K562 (cell line): ENCODE measurements at regions not wholly inside any gene's neighbourhood (a gene's known extent, or its start where the extent isn't known, plus 50 kb on each side); places are given as distances from the start of the nearest gene placed in this dataset.
A peak's percentile ranks its signal among the peaks of the same experiment; 100 is the strongest.

Experiments used
- CCNT2 ChIP-seq: IDR thresholded peaks from 2 replicates; pipeline ENCODE4 v1.6.1; 2011; ENCODE audit warnings: borderline replicate concordance, low read depth, mild to moderate bottlenecking, moderate library complexity, mixed read lengths, low read length; ENCODE audit not compliant: insufficient read length; ENCODE audit errors: extremely low read depth
- CGGBP1 ChIP-seq: fragments of 250-450 bp; sonication (Bioruptor Pico); IDR thresholded peaks from 2 replicates; pipeline ENCODE4 v1.9.0; 2021; ENCODE audit warnings: mild to moderate bottlenecking
- ESRRA ChIP-seq: fragments of 450-650 bp; IDR thresholded peaks from 2 replicates; pipeline ENCODE4 v1.6.1; 2014; ENCODE audit warnings: low read depth, mild to moderate bottlenecking, moderate library complexity, borderline replicate concordance
- FOXA3 ChIP-seq, 2 experiments: fragments of 450-650 bp in 1 of 2; sonication (generic) in 1 of 2; formaldehyde crosslinking; IDR thresholded peaks in 1 of 2; conservative IDR thresholded peaks in 1 of 2; 2 replicates each; pipeline versions ENCODE4 v1.4.0 to v1.8.0; 2020 to 2022; ENCODE audit warnings: mild to moderate bottlenecking in 2 of 2, missing genetic modification reagents in 1 of 2
- MAFF ChIP-seq: IDR thresholded peaks from 2 replicates; pipeline ENCODE4 v1.6.1; 2012; ENCODE audit warnings: low read length, improper control_type of control experiment
- NRF1 ChIP-seq, 2 experiments: fragments of 450-650 bp; IDR thresholded peaks in 1 of 2; conservative IDR thresholded peaks in 1 of 2; 2 replicates each; pipeline ENCODE4 v1.6.1; 2014; ENCODE audit warnings: mild to moderate bottlenecking in 2 of 2
- PML ChIP-seq: IDR thresholded peaks from 2 replicates; pipeline ENCODE4 v1.6.1; 2012; ENCODE audit warnings: low read length, inconsistent platforms
- SUPT5H ChIP-seq: fragments of 450-650 bp; IDR thresholded peaks from 2 replicates; pipeline ENCODE4 v1.6.1; 2016
- TRIM25 ChIP-seq: fragments of 450-650 bp; IDR thresholded peaks from 2 replicates; pipeline ENCODE4 v1.7.0; 2016; ENCODE audit warnings: borderline replicate concordance
- TSC22D4 ChIP-seq: fragments of 450-650 bp; IDR thresholded peaks from 2 replicates; pipeline ENCODE4 v1.6.1; 2016; ENCODE audit warnings: missing genetic modification characterization, missing biosample characterization, control low read depth
- TF ChIP-seq, protein P1 (sequence below), 2 experiments: fragments of 450-650 bp in 1 of 2; sonication (generic) in 1 of 2; formaldehyde crosslinking in 1 of 2; IDR thresholded peaks; 2 replicates each; pipeline versions ENCODE4 v1.7.1 to v1.9.0; 2016 to 2022; ENCODE audit warnings: inconsistent platforms in 1 of 2, mild to moderate bottlenecking in 1 of 2, missing genetic modification reagents in 1 of 2
- TF ChIP-seq, protein P2 (sequence below): fragments of 450-650 bp; conservative IDR thresholded peaks from 2 replicates; pipeline ENCODE4 v1.6.1; 2016; ENCODE audit warnings: missing genetic modification characterization, low read depth, mild to moderate bottlenecking, control low read depth, missing compliant biosample characterization

DNA sequence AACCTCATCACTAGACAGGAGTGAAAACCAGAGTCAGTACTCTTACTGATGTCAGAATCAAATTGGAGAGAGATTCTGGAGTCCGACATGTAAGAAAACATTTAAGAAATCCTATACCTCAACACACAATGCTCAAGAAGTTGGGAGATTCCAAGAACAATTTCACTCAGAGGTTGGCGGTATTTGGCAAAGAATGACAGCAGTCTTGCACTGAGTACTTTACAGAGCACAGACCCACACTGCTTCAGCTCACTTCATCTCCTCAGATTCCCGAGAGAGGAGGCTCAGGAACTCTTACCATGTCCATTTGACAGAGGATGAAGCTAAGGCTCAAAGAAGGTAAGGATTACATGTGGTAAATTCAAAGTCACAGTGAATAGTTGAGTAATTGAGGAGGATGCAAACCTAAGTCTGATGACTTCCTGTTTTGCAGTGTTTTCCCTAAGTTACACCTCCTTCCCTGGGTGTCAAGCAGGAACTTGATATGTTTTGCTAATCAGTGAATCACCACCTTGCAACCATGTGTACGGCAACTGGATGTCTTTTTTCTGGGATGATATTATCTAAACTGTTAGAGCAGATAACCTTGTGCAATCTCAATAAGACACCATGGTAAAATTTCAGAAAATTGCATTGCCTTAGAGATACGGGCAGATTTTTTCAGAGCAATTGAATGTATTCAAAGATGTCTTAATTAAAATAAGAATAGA is 61.3 kb upstream of the MME start (continued):
- TF ChIP-seq, protein P1, sequence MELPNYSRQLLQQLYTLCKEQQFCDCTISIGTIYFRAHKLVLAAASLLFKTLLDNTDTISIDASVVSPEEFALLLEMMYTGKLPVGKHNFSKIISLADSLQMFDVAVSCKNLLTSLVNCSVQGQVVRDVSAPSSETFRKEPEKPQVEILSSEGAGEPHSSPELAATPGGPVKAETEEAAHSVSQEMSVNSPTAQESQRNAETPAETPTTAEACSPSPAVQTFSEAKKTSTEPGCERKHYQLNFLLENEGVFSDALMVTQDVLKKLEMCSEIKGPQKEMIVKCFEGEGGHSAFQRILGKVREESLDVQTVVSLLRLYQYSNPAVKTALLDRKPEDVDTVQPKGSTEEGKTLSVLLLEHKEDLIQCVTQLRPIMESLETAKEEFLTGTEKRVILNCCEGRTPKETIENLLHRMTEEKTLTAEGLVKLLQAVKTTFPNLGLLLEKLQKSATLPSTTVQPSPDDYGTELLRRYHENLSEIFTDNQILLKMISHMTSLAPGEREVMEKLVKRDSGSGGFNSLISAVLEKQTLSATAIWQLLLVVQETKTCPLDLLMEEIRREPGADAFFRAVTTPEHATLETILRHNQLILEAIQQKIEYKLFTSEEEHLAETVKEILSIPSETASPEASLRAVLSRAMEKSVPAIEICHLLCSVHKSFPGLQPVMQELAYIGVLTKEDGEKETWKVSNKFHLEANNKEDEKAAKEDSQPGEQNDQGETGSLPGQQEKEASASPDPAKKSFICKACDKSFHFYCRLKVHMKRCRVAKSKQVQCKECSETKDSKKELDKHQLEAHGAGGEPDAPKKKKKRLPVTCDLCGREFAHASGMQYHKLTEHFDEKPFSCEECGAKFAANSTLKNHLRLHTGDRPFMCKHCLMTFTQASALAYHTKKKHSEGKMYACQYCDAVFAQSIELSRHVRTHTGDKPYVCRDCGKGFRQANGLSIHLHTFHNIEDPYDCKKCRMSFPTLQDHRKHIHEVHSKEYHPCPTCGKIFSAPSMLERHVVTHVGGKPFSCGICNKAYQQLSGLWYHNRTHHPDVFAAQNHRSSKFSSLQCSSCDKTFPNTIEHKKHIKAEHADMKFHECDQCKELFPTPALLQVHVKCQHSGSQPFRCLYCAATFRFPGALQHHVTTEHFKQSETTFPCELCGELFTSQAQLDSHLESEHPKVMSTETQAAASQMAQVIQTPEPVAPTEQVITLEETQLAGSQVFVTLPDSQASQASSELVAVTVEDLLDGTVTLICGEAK (IDR thresholded peaks at IDR 0.05): peak; percentile 48
- TF ChIP-seq, protein P1 (CRISPR knock-in tag; IDR thresholded peaks at IDR 0.05): no peak
- TF ChIP-seq, protein P2, sequence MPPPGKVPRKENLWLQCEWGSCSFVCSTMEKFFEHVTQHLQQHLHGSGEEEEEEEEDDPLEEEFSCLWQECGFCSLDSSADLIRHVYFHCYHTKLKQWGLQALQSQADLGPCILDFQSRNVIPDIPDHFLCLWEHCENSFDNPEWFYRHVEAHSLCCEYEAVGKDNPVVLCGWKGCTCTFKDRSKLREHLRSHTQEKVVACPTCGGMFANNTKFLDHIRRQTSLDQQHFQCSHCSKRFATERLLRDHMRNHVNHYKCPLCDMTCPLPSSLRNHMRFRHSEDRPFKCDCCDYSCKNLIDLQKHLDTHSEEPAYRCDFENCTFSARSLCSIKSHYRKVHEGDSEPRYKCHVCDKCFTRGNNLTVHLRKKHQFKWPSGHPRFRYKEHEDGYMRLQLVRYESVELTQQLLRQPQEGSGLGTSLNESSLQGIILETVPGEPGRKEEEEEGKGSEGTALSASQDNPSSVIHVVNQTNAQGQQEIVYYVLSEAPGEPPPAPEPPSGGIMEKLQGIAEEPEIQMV (tag): no peak
- TF ChIP-seq NRF1 (conservative IDR thresholded peaks at IDR 0.05 in 1 of 2, IDR thresholded peaks at IDR 0.05 in 1 of 2): no peak
- TF ChIP-seq TSC22D4 (tag): no peak
- no peak for TF ChIP-seq SUPT5H
- no peak; a peak in 1 of 4 replicates for TF ChIP-seq FOXA3 (CRISPR knock-in tag; conservative IDR thresholded peaks at IDR 0.05 in 1 of 2, IDR thresholded peaks at IDR 0.05 in 1 of 2)
- TF ChIP-seq TRIM25: no peak
- peak; percentile 94 for TF ChIP-seq PML
- TF ChIP-seq CCNT2: peak; percentile 62
- no peak for TF ChIP-seq CGGBP1 (CRISPR knock-in tag)
- peak; percentile 58; the same call in 1 of the 2 replicates for TF ChIP-seq ESRRA
- TF ChIP-seq MAFF: no peak
